Astrocyte (in vitro differentiated cells and primary cell): ENCODE measurements at regions not wholly inside any gene's neighbourhood (a gene's known extent, or its start where the extent isn't known, plus 50 kb on each side); places are given as distances from the start of the nearest gene placed in this dataset.

ENCODE experiments used
- DNase-seq: peaks from one replicate; pipeline ENCODE4 v3.0.0-alpha.2; 2010; ENCODE audit warnings: low read depth
- FAIRE-seq: peaks from 2 replicates; lab custom pipeline; 2011; peaks lifted over from hg19 to GRCh38; lab: Jason Lieb, UNC
- H2AFZ ChIP-seq: 2 replicates; pipeline ENCODE4 v1.6.0; 2012; ENCODE audit warnings: low read depth, low read length, inconsistent platforms
- H3K27ac ChIP-seq: 2 replicates; pipeline ENCODE4 v1.5.1; 2011; ENCODE audit warnings: low read depth, low read length, inconsistent platforms
- H3K27me3 ChIP-seq: 2 replicates; pipeline ENCODE4 v1.6.0; 2011; ENCODE audit warnings: low read length, inconsistent platforms; ENCODE audit not compliant: insufficient read depth
- H3K36me3 ChIP-seq: 2 replicates; pipeline ENCODE4 v1.5.1; 2011; ENCODE audit warnings: low read length, inconsistent platforms; ENCODE audit not compliant: insufficient read depth
- H3K4me1 ChIP-seq: 2 replicates; pipeline ENCODE4 v1.5.1; 2011; ENCODE audit warnings: low read length, inconsistent platforms; ENCODE audit not compliant: insufficient read depth
- H3K4me2 ChIP-seq: 2 replicates; pipeline ENCODE4 v1.6.0; 2012; ENCODE audit warnings: low read length, inconsistent platforms
- H3K4me3 ChIP-seq: 2 replicates; pipeline ENCODE4 v1.5.1; 2011; ENCODE audit warnings: low read depth, mild to moderate bottlenecking, low read length, inconsistent platforms; ENCODE audit not compliant: insufficient read depth
- H3K79me2 ChIP-seq: 2 replicates; pipeline ENCODE4 v1.6.0; 2012; ENCODE audit warnings: mild to moderate bottlenecking, low read length, inconsistent platforms; ENCODE audit not compliant: insufficient read depth
- H3K9ac ChIP-seq: 2 replicates; pipeline ENCODE4 v1.6.0; 2012; ENCODE audit warnings: mild to moderate bottlenecking, low read length, inconsistent platforms
- H3K9me3 ChIP-seq: 2 replicates; pipeline ENCODE4 v1.5.1; 2012; ENCODE audit warnings: low read depth, mild to moderate bottlenecking, low read length, inconsistent platforms; ENCODE audit not compliant: insufficient read depth
- H4K20me1 ChIP-seq: 2 replicates; pipeline ENCODE4 v1.6.0; 2012; ENCODE audit warnings: low read length, inconsistent platforms; ENCODE audit not compliant: insufficient read depth
- H3K27ac Mint-ChIP-seq: one replicate; pipeline ENCODE4 v1.8.0; 2021; ENCODE audit warnings: mild to moderate bottlenecking, mixed read lengths; ENCODE audit not compliant: unreplicated experiment
- H3K27me3 Mint-ChIP-seq: one replicate; pipeline ENCODE4 v1.8.0; 2021; ENCODE audit warnings: low read depth, mixed read lengths; ENCODE audit not compliant: unreplicated experiment
- H3K36me3 Mint-ChIP-seq: one replicate; pipeline ENCODE4 v1.8.0; 2021; ENCODE audit warnings: low read depth, mixed read lengths; ENCODE audit not compliant: unreplicated experiment
- H3K4me1 Mint-ChIP-seq: one replicate; pipeline ENCODE4 v1.8.0; 2021; ENCODE audit warnings: low read depth, mixed read lengths; ENCODE audit not compliant: unreplicated experiment
- H3K4me3 Mint-ChIP-seq: one replicate; pipeline ENCODE4 v1.8.0; 2021; ENCODE audit warnings: mild to moderate bottlenecking, moderate library complexity, mixed read lengths; ENCODE audit not compliant: unreplicated experiment
- H3K9me3 Mint-ChIP-seq: one replicate; pipeline ENCODE4 v1.8.0; 2021; ENCODE audit warnings: mild to moderate bottlenecking, mixed read lengths; ENCODE audit not compliant: unreplicated experiment
- CTCF ChIP-seq: IDR thresholded peaks from 2 replicates; pipeline ENCODE4 v1.5.1; 2011; ENCODE audit warnings: low read depth, mild to moderate bottlenecking, inconsistent platforms, low read length, moderate library complexity; ENCODE audit not compliant: insufficient read depth
- EZH2 ChIP-seq: IDR thresholded peaks from 2 replicates; pipeline ENCODE4 v1.6.1; 2012; ENCODE audit warnings: mild to moderate bottlenecking, low read length, inconsistent platforms; ENCODE audit not compliant: insufficient read depth

GRCh38 chr3:86740751-86741150, 250.2 kb downstream of the VGLL3 start:
- Histone ChIP-seq H3K27me3 (no peaks in the 10 kb centered on the region), H3K36me3 (no peaks in the 10 kb centered on the region), H3K27ac (no peak overlapping the region), H3K79me2 (no peaks in the 10 kb centered on the region), H3K4me1 (no peaks in the 10 kb centered on the region), H3K4me2 (no peak overlapping the region), H3K9ac (no peak overlapping the region), H4K20me1 (no peaks in the 10 kb centered on the region), H3K4me3 (no peak overlapping the region), H3K9me3 (no peaks in the 10 kb centered on the region), H2AFZ (no peak overlapping the region)
- Mint-ChIP-seq H3K4me1 (no peaks in the 10 kb centered on the region), H3K27ac (no peak overlapping the region), H3K27me3 (no peaks in the 10 kb centered on the region), H3K9me3 (no peaks in the 10 kb centered on the region), H3K4me3 (no peak overlapping the region), H3K36me3 (no peaks in the 10 kb centered on the region)
- FAIRE-seq (no peak), DNase-seq (no peak)
- TF ChIP-seq CTCF (no peak), EZH2 (no peak)

- FAIRE-seq: no peak
- H3K4me2 ChIP-seq: no peak overlapping the region
- no peaks in the 10 kb centered on the region for H4K20me1 ChIP-seq
- no peaks in the 10 kb centered on the region for H3K9me3 Mint-ChIP-seq
- H3K36me3 ChIP-seq: no peaks in the 10 kb centered on the region
- no peak overlapping the region for H3K27ac Mint-ChIP-seq
- H3K79me2 ChIP-seq: no peaks in the 10 kb centered on the region
- no peak overlapping the region for H3K4me3 ChIP-seq
- no peaks in the 10 kb centered on the region for H3K9me3 ChIP-seq
- no peak overlapping the region for H3K4me3 Mint-ChIP-seq
- TF ChIP-seq CTCF (no peak), EZH2 (no peak)
- no peak overlapping the region for H3K9ac ChIP-seq
- no peaks in the 10 kb centered on the region for H3K4me1 ChIP-seq
- no peaks in the 10 kb centered on the region for H3K4me1 Mint-ChIP-seq
- H3K27ac ChIP-seq: no peak overlapping the region
- H2AFZ ChIP-seq: no peak overlapping the region
- DNase-seq: no peak
- H3K36me3 Mint-ChIP-seq: no peaks in the 10 kb centered on the region
- no peaks in the 10 kb centered on the region for H3K27me3 ChIP-seq
- no peaks in the 10 kb centered on the region for H3K27me3 Mint-ChIP-seq
Measured at GRCh38 chr3:86739244-86739643, 251.7 kb downstream of the VGLL3 start.

GRCh38 chr3:86738684-86739083, 252.3 kb downstream of the VGLL3 start:
- TF ChIP-seq CTCF (no peak), EZH2 (no peak)
- Histone ChIP-seq H3K36me3 (no peaks in the 10 kb centered on the region), H3K79me2 (no peaks in the 10 kb centered on the region), H3K9ac (no peak overlapping the region), H3K4me2 (no peak overlapping the region), H2AFZ (no peak overlapping the region), H3K27ac (no peak overlapping the region), H4K20me1 (no peaks in the 10 kb centered on the region), H3K27me3 (no peaks in the 10 kb centered on the region), H3K4me3 (no peak overlapping the region), H3K9me3 (no peaks in the 10 kb centered on the region), H3K4me1 (no peaks in the 10 kb centered on the region)
- no peaks in the 10 kb centered on the region for H3K4me1 Mint-ChIP-seq
- DNase-seq (no peak), FAIRE-seq (no peak)
- no peaks in the 10 kb centered on the region for H3K36me3 Mint-ChIP-seq
- no peak overlapping the region for H3K27ac Mint-ChIP-seq
- no peak overlapping the region for H3K4me3 Mint-ChIP-seq
- H3K27me3 Mint-ChIP-seq: no peaks in the 10 kb centered on the region
- H3K9me3 Mint-ChIP-seq: no peaks in the 10 kb centered on the region
